ENCODE measurements at regions not wholly inside any gene's neighbourhood (a gene's known extent, or its start where the extent isn't known, plus 50 kb on each side); places are given as distances from the start of the nearest gene placed in this dataset.

GRCh38 chr6:155738602-155739105 is 283.0 kb upstream of the NOX3 start:
- no peak for TF ChIP-seq CTCF (IDR thresholded peaks at IDR 0.05)
- TF ChIP-seq POLR2A (IDR thresholded peaks at IDR 0.05): no peak
